Chondrocyte (in vitro differentiated cells): ENCODE measurements at regions not wholly inside any gene's neighbourhood (a gene's known extent, or its start where the extent isn't known, plus 50 kb on each side); places are given as distances from the start of the nearest gene placed in this dataset.
A peak's percentile ranks its signal among the peaks of the same experiment; 100 is the strongest.

Source experiments
- DNase-seq: peaks from one replicate; pipeline ENCODE4 v3.0.0; 2021; ENCODE audit warnings: mixed read lengths, low spot score
- H3K27ac Mint-ChIP-seq: one replicate; pipeline ENCODE4 v1.8.0; 2021; ENCODE audit warnings: mild to moderate bottlenecking, moderate library complexity, mixed read lengths; ENCODE audit not compliant: unreplicated experiment
- H3K27me3 Mint-ChIP-seq: 2 replicates; pipeline ENCODE4 v1.8.0; 2021; ENCODE audit warnings: low read depth, mixed read lengths
- H3K36me3 Mint-ChIP-seq: 2 replicates; pipeline ENCODE4 v1.8.0; 2021; ENCODE audit warnings: low read depth, mixed read lengths
- H3K4me1 Mint-ChIP-seq: 2 replicates; pipeline ENCODE4 v1.8.0; 2021; ENCODE audit warnings: low read depth, mild to moderate bottlenecking, mixed read lengths
- H3K4me3 Mint-ChIP-seq: one replicate; pipeline ENCODE4 v1.8.0; 2021; ENCODE audit warnings: mild to moderate bottlenecking, moderate library complexity, mixed read lengths; ENCODE audit not compliant: unreplicated experiment
- H3K9me3 Mint-ChIP-seq: 2 replicates; pipeline ENCODE4 v1.8.0; 2021; ENCODE audit warnings: low read depth, mixed read lengths
- TF ChIP-seq, protein P1 (sequence below): fragments of 200-600 bp; sonication (generic); IDR thresholded peaks from 2 replicates; pipeline ENCODE4 v1.5.0; 2021; ENCODE audit warnings: antibody characterized with exemption, mild to moderate bottlenecking, moderate library complexity

DNA sequence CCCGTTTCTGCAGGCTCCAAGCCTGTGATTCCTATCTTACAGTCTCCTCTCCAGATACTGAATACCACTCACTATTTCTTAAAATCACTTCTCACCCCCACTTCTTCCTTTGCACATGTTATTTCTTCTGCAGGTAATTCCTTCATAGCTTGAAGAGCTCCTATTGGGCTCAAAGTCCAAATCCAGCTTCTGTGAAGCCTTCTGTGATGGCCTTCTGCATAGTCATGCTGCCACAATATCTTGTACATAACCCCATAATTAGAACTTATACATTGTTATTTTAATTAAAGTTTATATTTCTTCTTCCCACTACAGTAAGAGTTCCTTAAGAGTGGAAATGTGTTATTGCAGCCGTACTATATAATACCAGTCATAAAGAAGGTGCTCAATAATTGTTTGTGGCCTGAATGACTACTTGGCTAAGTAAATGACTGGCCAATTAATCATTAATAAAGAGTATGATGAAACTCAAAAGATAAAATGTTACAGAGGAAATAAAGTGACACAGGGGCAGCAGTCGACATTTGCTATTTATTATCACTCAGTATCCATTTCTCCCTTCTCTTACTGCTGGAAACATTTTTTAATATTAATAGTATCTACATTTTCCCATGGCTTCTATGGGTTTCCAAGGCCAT is 886.6 kb downstream of the TTLL7 start:
- Mint-ChIP-seq H3K4me1 (no peaks in the 10 kb centered on the region), H3K27ac (no peak overlapping the region)
- no peak for DNase-seq

DNA sequence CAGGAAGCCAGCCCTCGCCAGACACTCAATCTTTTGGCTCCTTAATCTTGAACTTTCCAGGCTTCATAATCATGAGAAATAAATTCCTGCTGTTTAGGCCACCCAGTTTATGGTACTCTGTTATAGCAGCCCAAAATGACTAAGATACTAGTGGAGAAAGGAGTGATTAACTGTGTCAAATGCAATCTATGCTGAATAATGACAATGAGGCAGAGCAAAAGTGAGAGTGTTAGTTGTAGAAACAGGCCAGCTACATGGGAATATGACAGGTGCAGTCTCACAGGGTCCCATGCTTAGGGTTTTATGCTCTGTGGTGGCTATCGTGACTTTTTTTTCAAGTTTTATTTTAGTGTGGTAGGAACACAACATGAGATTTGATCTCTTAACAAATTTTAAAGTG is 888.8 kb downstream of the TTLL7 start:
- Mint-ChIP-seq H3K27ac (no peak overlapping the region), H3K4me1 (no peaks in the 10 kb centered on the region), H3K27me3 (no peaks in the 10 kb centered on the region), H3K9me3 (peaks cover 3% of the 10 kb centered on the region), H3K4me3 (no peak overlapping the region), H3K36me3 (no peaks in the 10 kb centered on the region)
- TF ChIP-seq, protein P1, sequence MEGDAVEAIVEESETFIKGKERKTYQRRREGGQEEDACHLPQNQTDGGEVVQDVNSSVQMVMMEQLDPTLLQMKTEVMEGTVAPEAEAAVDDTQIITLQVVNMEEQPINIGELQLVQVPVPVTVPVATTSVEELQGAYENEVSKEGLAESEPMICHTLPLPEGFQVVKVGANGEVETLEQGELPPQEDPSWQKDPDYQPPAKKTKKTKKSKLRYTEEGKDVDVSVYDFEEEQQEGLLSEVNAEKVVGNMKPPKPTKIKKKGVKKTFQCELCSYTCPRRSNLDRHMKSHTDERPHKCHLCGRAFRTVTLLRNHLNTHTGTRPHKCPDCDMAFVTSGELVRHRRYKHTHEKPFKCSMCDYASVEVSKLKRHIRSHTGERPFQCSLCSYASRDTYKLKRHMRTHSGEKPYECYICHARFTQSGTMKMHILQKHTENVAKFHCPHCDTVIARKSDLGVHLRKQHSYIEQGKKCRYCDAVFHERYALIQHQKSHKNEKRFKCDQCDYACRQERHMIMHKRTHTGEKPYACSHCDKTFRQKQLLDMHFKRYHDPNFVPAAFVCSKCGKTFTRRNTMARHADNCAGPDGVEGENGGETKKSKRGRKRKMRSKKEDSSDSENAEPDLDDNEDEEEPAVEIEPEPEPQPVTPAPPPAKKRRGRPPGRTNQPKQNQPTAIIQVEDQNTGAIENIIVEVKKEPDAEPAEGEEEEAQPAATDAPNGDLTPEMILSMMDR = no peak
- DNase-seq = no peak

More for the DNA sequence above, 886.6 kb downstream of the TTLL7 start:
- H3K4me3 Mint-ChIP-seq = no peak overlapping the region
- TF ChIP-seq, protein P1 = no peak
- no peaks in the 10 kb centered on the region for H3K36me3 Mint-ChIP-seq
- peaks cover 3% of the 10 kb centered on the region for H3K9me3 Mint-ChIP-seq
- H3K27me3 Mint-ChIP-seq = no peaks in the 10 kb centered on the region

DNA sequence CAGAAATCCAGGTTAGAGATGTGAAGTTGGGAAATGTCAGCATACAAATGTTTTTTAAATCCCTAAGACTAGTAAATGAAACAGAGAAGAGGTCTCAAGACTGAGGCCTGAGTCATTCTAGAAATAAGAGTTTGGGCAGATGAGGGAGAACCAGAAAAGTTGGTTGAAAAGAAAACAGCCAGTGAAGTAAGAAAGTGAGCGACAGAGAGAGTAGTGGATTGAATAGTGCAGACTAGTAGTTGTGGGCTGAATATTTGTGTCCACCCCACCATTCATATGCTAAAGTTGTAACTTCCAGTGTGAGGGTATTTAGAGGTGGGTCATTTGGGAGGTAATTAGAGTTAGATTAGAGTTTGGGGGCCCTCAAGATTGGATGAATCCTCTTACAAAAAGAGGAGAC is 889.2 kb downstream of the TTLL7 start:
- TF ChIP-seq, protein P1 = no peak
- Mint-ChIP-seq H3K27ac (no peak overlapping the region), H3K4me1 (no peaks in the 10 kb centered on the region), H3K27me3 (no peaks in the 10 kb centered on the region), H3K9me3 (peaks cover 3% of the 10 kb centered on the region), H3K36me3 (no peaks in the 10 kb centered on the region), H3K4me3 (no peak overlapping the region)
- no peak for DNase-seq

DNA sequence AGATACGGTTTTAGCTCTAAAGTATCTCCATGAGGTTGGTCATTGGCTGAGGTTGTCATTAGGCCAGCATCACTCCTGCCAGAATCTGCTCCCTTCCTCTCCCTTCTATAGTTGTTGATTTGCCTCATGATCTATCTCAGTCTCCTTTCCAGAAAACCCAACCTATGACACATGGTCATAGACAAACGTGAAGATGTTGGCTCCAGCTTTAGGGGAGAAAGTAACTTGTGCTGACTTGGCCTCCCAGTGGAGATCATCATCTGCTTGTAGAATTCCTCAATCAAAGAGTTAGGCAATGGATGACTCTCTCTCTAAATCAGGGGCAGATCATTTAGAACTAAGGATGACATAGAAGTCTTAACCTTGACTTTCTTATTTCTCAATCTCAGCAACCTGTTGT is 894.4 kb downstream of the TTLL7 start:
- Mint-ChIP-seq H3K36me3 (no peaks in the 10 kb centered on the region), H3K9me3 (no peaks in the 10 kb centered on the region), H3K27ac (no peak overlapping the region), H3K4me1 (peaks cover 23% of the 10 kb centered on the region), H3K4me3 (no peak overlapping the region), H3K27me3 (no peaks in the 10 kb centered on the region)
- no peak for DNase-seq
- TF ChIP-seq, protein P1 = no peak

DNA sequence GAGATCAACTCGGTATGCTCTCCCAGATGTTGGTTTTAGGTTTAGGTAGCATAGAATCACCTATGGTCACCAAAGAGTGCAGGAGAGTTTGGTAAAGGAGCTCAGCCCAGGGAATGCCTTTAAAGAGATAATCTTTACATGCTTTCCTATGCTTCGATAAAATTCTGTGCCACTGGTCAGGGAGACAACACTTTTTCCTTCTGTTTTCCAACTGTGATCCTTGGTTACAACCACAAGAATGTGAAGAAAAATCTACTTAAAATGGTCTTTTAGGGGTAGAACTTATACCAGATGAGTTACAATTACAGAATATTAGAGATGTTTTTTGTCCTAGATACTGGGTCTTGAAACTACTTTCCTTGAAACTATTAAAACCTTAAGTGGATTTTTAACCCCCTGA is 895.6 kb downstream of the TTLL7 start:
- Mint-ChIP-seq H3K4me1 (peaks cover 28% of the 10 kb centered on the region), H3K27ac (peak overlapping the region; percentile 38), H3K4me3 (no peak overlapping the region), H3K27me3 (no peaks in the 10 kb centered on the region), H3K9me3 (no peaks in the 10 kb centered on the region), H3K36me3 (no peaks in the 10 kb centered on the region)
- TF ChIP-seq, protein P1 = no peak
- DNase-seq = no peak
